ENCODE measurements at regions not wholly inside any gene's neighbourhood (a gene's known extent, or its start where the extent isn't known, plus 50 kb on each side); places are given as distances from the start of the nearest gene placed in this dataset.

DNA sequence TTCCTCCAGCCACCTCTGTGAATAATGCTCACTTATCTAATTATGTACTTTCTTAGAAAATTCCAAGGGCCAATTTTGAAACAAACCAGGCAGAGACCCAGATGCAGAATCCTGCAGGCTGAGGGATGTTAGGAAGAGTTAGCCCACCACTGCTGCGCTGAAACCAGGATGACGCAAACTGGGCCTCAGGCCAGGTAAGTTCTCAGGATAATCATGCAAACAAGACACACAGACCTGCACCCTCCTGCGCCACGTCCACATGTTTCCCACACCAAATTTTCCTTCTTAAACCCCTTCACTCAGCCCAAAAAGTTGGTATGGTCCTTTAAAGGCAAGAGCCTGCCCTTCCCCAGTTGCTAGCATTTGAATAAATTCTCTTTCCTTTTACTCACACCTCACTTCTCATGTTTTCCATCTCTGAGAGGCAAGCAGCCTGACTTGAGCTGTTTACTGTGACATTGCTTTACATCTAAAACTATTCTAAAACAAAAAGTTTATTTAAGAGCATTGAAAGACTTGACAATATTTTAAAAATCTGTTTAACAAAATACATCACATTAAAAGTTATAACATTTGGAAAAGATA lies 887.1 kb downstream of the LRRIQ3 start:
- no peak for TF ChIP-seq CTCF (IDR thresholded peaks at IDR 0.05)
- no peak for TF ChIP-seq EZH2 (IDR thresholded peaks at IDR 0.05; ENCODE audit: borderline replicate concordance, insufficient read depth, low read depth, low read length, poor library complexity, severe bottlenecking)

Data from B cell (primary cell).